ENCODE measurements at regions not wholly inside any gene's neighbourhood (a gene's known extent, or its start where the extent isn't known, plus 50 kb on each side); places are given as distances from the start of the nearest gene placed in this dataset.

DNA sequence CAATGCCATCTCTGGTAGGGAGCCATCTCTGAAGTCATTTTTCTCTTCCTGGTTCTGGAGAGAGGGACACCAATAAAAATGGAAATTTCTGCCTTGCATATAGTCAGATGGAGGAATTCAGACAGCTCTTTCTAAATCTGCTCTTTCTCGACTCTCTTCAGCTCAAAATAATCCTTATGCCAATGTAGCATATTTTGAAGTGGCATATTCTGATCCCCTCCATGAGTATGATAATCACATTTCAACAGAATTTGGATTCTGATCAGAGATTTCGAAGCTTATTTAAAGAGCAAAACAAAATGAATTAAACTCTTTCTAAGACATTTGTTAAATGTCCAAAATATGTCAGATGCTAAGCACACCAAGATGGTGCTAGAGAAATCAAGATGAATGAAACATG lies 267.1 kb upstream of the BTBD3 start:
- ATAC-seq (ENCODE audit: low read depth) (no peak), DNase-seq (ENCODE audit: low spot score) (no peak)
- no peaks in the 10 kb centered on the region for H3K9me3 ChIP-seq (ENCODE audit: severe bottlenecking)
- no peaks in the 10 kb centered on the region for H3K27me3 ChIP-seq (ENCODE audit: insufficient read depth, poor library complexity, severe bottlenecking)
- TF ChIP-seq, protein P1, sequence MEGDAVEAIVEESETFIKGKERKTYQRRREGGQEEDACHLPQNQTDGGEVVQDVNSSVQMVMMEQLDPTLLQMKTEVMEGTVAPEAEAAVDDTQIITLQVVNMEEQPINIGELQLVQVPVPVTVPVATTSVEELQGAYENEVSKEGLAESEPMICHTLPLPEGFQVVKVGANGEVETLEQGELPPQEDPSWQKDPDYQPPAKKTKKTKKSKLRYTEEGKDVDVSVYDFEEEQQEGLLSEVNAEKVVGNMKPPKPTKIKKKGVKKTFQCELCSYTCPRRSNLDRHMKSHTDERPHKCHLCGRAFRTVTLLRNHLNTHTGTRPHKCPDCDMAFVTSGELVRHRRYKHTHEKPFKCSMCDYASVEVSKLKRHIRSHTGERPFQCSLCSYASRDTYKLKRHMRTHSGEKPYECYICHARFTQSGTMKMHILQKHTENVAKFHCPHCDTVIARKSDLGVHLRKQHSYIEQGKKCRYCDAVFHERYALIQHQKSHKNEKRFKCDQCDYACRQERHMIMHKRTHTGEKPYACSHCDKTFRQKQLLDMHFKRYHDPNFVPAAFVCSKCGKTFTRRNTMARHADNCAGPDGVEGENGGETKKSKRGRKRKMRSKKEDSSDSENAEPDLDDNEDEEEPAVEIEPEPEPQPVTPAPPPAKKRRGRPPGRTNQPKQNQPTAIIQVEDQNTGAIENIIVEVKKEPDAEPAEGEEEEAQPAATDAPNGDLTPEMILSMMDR (IDR thresholded peaks at IDR 0.05; ENCODE audit: poor library complexity, severe bottlenecking): no peak
- no peaks in the 10 kb centered on the region for H3K36me3 ChIP-seq (ENCODE audit: low read depth)
- no peak overlapping the region for H3K4me3 ChIP-seq (ENCODE audit: severe bottlenecking)
- H3K4me1 ChIP-seq (ENCODE audit: insufficient read depth, poor library complexity, severe bottlenecking): no peaks in the 10 kb centered on the region
- H3K27ac ChIP-seq (ENCODE audit: poor library complexity, severe bottlenecking): no peak overlapping the region

DNA sequence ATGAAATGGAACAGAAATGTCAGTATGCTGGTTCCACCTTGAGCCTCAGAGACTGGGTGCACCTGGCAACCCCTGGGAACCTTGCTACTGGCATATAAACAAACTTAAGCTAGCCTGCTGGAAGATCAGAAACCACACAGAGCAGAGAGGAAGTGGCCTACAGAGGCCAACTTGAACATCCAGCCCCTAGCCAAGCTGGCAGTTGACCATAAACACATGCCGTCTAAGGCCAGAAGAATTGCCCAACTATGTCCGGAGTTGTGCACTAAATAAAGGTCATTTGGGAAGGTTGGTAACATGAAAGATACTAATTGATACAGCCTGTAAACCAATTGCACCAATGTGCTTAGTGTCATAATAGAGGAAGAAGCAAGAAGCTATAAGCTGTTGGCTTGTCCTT lies 266.6 kb upstream of the BTBD3 start:
- ATAC-seq (ENCODE audit: low read depth) (no peak), DNase-seq (ENCODE audit: low spot score) (no peak)
- Histone ChIP-seq H3K4me1 (ENCODE audit: insufficient read depth, poor library complexity, severe bottlenecking) (no peaks in the 10 kb centered on the region), H3K9me3 (ENCODE audit: severe bottlenecking) (no peaks in the 10 kb centered on the region), H3K36me3 (ENCODE audit: low read depth) (no peaks in the 10 kb centered on the region), H3K27ac (ENCODE audit: poor library complexity, severe bottlenecking) (no peak overlapping the region), H3K27me3 (ENCODE audit: insufficient read depth, poor library complexity, severe bottlenecking) (no peaks in the 10 kb centered on the region), H3K4me3 (ENCODE audit: severe bottlenecking) (no peak overlapping the region)
- TF ChIP-seq, protein P1 (IDR thresholded peaks at IDR 0.05; ENCODE audit: poor library complexity, severe bottlenecking): no peak

DNA sequence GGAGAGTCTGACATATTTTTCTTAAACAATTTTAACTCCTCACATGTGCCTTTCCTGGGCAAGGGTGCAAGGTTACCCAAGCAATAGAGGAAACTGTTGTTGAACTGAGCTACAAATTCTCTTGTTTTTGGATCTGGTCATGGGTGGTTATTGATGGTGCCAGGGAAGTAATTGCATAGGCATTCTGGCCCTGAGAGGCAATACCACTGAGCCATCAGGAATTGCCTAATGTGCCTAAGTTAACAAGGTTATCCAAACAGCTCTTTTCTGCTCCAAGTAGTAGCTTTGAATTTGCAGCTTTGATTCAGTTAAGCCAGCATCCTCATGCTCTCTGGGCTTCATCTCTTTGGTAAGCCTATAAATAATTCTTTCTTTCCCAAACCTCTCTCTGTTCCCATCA lies 266.0 kb upstream of the BTBD3 start:
- no peaks in the 10 kb centered on the region for H3K4me1 ChIP-seq (ENCODE audit: insufficient read depth, poor library complexity, severe bottlenecking)
- H3K27me3 ChIP-seq (ENCODE audit: insufficient read depth, poor library complexity, severe bottlenecking): no peaks in the 10 kb centered on the region
- H3K9me3 ChIP-seq (ENCODE audit: severe bottlenecking): no peaks in the 10 kb centered on the region
- no peak for ATAC-seq (ENCODE audit: low read depth)
- TF ChIP-seq, protein P1 (IDR thresholded peaks at IDR 0.05; ENCODE audit: poor library complexity, severe bottlenecking): no peak
- no peaks in the 10 kb centered on the region for H3K36me3 ChIP-seq (ENCODE audit: low read depth)
- H3K27ac ChIP-seq (ENCODE audit: poor library complexity, severe bottlenecking): no peak overlapping the region
- DNase-seq (ENCODE audit: low spot score): no peak
- no peak overlapping the region for H3K4me3 ChIP-seq (ENCODE audit: severe bottlenecking)

DNA sequence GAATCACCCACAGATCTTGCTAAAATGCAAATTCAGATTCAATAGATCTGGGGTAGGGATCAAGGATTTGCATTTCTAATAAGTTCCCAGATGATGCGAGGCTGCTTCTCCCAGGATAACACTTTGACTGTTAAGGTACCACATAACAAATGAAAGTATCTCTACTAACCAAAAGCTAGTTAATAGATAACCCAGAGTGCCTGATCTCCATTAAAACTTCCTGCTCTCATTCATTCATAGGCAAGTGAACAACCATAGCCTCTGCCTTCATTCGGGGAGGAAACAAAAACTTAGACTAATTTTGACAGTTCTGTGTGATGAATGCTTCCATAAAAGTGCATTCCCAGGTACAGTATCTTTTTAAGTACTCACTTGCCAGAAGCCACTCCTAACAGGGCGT lies 265.6 kb upstream of the BTBD3 start:
- Histone ChIP-seq H3K4me3 (ENCODE audit: severe bottlenecking) (no peak overlapping the region), H3K27ac (ENCODE audit: poor library complexity, severe bottlenecking) (no peak overlapping the region), H3K36me3 (ENCODE audit: low read depth) (no peaks in the 10 kb centered on the region), H3K27me3 (ENCODE audit: insufficient read depth, poor library complexity, severe bottlenecking) (no peaks in the 10 kb centered on the region), H3K9me3 (ENCODE audit: severe bottlenecking) (no peaks in the 10 kb centered on the region), H3K4me1 (ENCODE audit: insufficient read depth, poor library complexity, severe bottlenecking) (no peaks in the 10 kb centered on the region)
- ATAC-seq (ENCODE audit: low read depth) (no peak), DNase-seq (ENCODE audit: low spot score) (no peak)
- TF ChIP-seq, protein P1 (IDR thresholded peaks at IDR 0.05; ENCODE audit: poor library complexity, severe bottlenecking): no peak

DNA sequence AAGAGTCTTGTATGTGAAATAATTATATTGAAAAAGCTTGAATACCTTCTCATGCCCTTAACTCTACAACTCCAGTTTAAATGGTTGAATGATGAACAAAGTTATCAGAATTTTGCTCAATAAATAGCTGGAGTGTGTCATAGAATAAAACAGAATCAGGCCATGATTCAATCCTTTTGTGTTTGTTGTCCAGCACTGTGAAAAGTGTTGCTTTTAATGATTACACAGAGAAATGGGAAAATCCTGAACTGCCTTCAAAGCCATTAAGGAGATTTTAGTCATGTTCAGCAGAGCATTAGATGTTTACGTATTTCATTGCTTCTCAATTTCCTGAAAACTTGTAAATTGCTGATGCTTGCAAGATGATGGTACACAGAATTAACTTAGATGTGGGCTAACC lies 262.9 kb upstream of the BTBD3 start:
- ATAC-seq (ENCODE audit: low read depth): no peak
- Histone ChIP-seq H3K4me3 (ENCODE audit: severe bottlenecking) (no peak overlapping the region), H3K27ac (ENCODE audit: poor library complexity, severe bottlenecking) (no peak overlapping the region), H3K27me3 (ENCODE audit: insufficient read depth, poor library complexity, severe bottlenecking) (no peaks in the 10 kb centered on the region), H3K9me3 (ENCODE audit: severe bottlenecking) (no peaks in the 10 kb centered on the region), H3K36me3 (ENCODE audit: low read depth) (no peaks in the 10 kb centered on the region), H3K4me1 (ENCODE audit: insufficient read depth, poor library complexity, severe bottlenecking) (no peaks in the 10 kb centered on the region)
- no peak for DNase-seq (ENCODE audit: low spot score)
- TF ChIP-seq, protein P1 (IDR thresholded peaks at IDR 0.05; ENCODE audit: poor library complexity, severe bottlenecking): no peak

Measured in RWPE2 (cell line).